MM.1S (cell line): ENCODE measurements at regions not wholly inside any gene's neighbourhood (a gene's known extent, or its start where the extent isn't known, plus 50 kb on each side); places are given as distances from the start of the nearest gene placed in this dataset.

ENCODE experiments used
- EZH2phosphoT487 ChIP-seq: fragments of 300-600 bp; sonication (generic); IDR thresholded peaks from 2 replicates; pipeline ENCODE4 v1.6.1; 2018; ENCODE audit warnings: antibody characterized with exemption, low read length
- TF ChIP-seq, protein P1 (sequence below): fragments of 300-600 bp; sonication (generic); IDR thresholded peaks from 2 replicates; pipeline ENCODE4 v1.5.1; 2016; ENCODE audit warnings: antibody characterized with exemption, low read length, mixed read lengths

DNA sequence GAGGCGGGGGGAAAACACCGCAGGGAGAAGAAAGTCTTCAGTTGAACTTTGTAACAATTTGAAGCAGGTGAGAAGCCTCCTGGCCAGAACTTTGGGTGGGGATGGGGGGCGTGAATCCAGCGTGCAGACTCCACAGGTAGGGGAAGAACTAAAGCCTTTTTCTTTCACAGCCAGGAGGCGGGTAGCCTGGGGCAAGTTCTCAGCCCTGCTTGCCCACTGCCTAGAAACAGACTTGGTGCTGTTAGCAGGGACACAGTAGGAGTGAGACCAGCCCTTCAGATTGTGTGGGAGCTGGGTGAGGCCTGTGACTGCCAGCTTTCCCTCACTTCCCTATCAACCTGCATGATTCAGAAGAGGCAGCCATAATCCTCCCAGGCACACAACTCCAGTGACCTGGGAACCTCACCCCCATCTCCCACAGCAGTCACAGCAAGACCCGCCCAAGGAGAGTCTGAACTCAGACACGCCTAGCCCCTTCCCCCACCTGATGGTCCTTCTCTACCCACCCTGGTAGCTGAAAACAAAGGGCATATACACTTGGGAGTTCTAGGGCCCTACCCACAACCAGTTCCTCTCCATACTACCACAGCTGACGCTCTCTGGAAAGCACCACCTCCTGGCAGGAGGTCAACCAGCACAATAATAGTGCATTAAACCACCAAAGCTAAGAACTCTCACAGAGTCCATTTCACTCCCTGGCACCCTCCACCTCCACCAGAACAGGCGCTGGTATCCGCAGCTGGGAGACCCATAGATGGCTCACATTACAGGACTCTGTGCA lies 83.5 kb upstream of the CDC42BPA start:
- TF ChIP-seq, protein P1, sequence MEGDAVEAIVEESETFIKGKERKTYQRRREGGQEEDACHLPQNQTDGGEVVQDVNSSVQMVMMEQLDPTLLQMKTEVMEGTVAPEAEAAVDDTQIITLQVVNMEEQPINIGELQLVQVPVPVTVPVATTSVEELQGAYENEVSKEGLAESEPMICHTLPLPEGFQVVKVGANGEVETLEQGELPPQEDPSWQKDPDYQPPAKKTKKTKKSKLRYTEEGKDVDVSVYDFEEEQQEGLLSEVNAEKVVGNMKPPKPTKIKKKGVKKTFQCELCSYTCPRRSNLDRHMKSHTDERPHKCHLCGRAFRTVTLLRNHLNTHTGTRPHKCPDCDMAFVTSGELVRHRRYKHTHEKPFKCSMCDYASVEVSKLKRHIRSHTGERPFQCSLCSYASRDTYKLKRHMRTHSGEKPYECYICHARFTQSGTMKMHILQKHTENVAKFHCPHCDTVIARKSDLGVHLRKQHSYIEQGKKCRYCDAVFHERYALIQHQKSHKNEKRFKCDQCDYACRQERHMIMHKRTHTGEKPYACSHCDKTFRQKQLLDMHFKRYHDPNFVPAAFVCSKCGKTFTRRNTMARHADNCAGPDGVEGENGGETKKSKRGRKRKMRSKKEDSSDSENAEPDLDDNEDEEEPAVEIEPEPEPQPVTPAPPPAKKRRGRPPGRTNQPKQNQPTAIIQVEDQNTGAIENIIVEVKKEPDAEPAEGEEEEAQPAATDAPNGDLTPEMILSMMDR = no peak
- no peak for TF ChIP-seq EZH2phosphoT487
